ENCODE measurements at regions not wholly inside any gene's neighbourhood (a gene's known extent, or its start where the extent isn't known, plus 50 kb on each side); places are given as distances from the start of the nearest gene placed in this dataset.

GRCh38 chrX:97931586-97931985, 1047.9 kb downstream of the RPA4 start:
- Histone ChIP-seq H3K23ac (ENCODE audit: insufficient read length) (no peak overlapping the region), H2BK12ac (ENCODE audit: low read depth, low read length) (no peak overlapping the region), H3K27me3 (replicated peaks in 1 of 4; ENCODE audit: control insufficient read depth in 3 of 4, extremely low read depth in 1 of 4, insufficient read depth in 3 of 4, low read length in 3 of 4) (no peaks in the 10 kb centered on the region), H3K9ac (replicated peaks in 1 of 4; ENCODE audit: extremely low read depth in 1 of 4, low read depth in 3 of 4, low read length in 3 of 4) (no peak overlapping the region), H3K56ac (replicated peaks; ENCODE audit: insufficient read length, low read depth, low read length) (no peak overlapping the region), H2AK5ac (ENCODE audit: low read depth, low read length) (no peak overlapping the region), H3K27ac (ENCODE audit: low read depth, low read length) (no peak overlapping the region), H3K4me1 (replicated peaks in 1 of 4; ENCODE audit: control insufficient read depth in 3 of 4, insufficient read depth in 4 of 4, low read length in 3 of 4) (no peaks in the 10 kb centered on the region), H2BK120ac (replicated peaks; ENCODE audit: low read depth, low read length) (no peak overlapping the region), H4K8ac (ENCODE audit: extremely low read depth, insufficient read depth, low read length) (no peak overlapping the region), H3K9me3 (ENCODE audit: insufficient read depth in 2 of 2, low read depth in 1 of 2, low read length in 1 of 2) (no peaks in the 10 kb centered on the region), H2BK20ac (ENCODE audit: low read length) (no peak overlapping the region), H2BK15ac (ENCODE audit: low read length) (no peak overlapping the region), H3K18ac (ENCODE audit: extremely low read depth, low read length) (no peak overlapping the region), H2BK5ac (ENCODE audit: low read depth, low read length) (no peak overlapping the region), H4K5ac (ENCODE audit: insufficient read length, low read depth, low read length) (no peak overlapping the region), H3K4ac (replicated peaks; ENCODE audit: insufficient read length, low read depth, low read length) (no peak overlapping the region), H3K14ac (ENCODE audit: insufficient read length) (no peak overlapping the region), H3K4me2 (ENCODE audit: insufficient read depth in 1 of 2, low read depth in 2 of 2, low read length in 2 of 2) (no peak overlapping the region), H4K91ac (replicated peaks; ENCODE audit: insufficient read length, low read length) (no peak overlapping the region), H3K36me3 (ENCODE audit: control insufficient read depth in 2 of 4, insufficient read depth in 4 of 4, low read length in 3 of 4) (no peaks in the 10 kb centered on the region), H2AFZ (ENCODE audit: low read length) (no peak overlapping the region), H3K79me1 (ENCODE audit: low read depth, low read length) (no peaks in the 10 kb centered on the region), H3K79me2 (ENCODE audit: control insufficient read depth in 1 of 2, insufficient read depth in 2 of 2, low read length in 2 of 2) (no peaks in the 10 kb centered on the region), H4K20me1 (replicated peaks in 1 of 2; ENCODE audit: control insufficient read depth in 1 of 2, insufficient read depth in 2 of 2, low read length in 2 of 2) (no peaks in the 10 kb centered on the region), H3K4me3 (ENCODE audit: extremely low read depth in 1 of 4, insufficient read depth in 2 of 4, low read depth in 3 of 4, low read length in 4 of 4) (no peak overlapping the region), H3K23me2 (ENCODE audit: low read depth, low read length) (no peaks in the 10 kb centered on the region)
- ChIA-PET CTCF (ENCODE audit: partially characterized antibody) (no interaction called here), POLR2A (ENCODE audit: partially characterized antibody) (no interaction called here)
- FAIRE-seq = no peak
- 83% methylated on average over 2 of the region's 2 CpGs; no CpG with 5 or more reads in 1 of the 2 experiments for WGBS, 2 experiments (ENCODE audit: extremely low coverage in 1 of 2, insufficient coverage in 1 of 2, insufficient read length in 1 of 2, insufficient replicate concordance in 2 of 2, low coverage in 1 of 2, low lambda C conversion rate in 2 of 2, missing lambda C conversion rate in 1 of 2)
- TF ChIP-seq RNF2 (IDR thresholded peaks at IDR 0.05; ENCODE audit: borderline replicate concordance, low read depth, low read length, missing control alignments, poor library complexity, severe bottlenecking) (no peak), JUN (IDR thresholded peaks at IDR 0.05; ENCODE audit: low read depth, low read length) (no peak), ASH2L (IDR thresholded peaks at IDR 0.05; ENCODE audit: low read length) (no peak)
- no peak for DNase-seq (ENCODE audit: low read depth in 1 of 2, low spot score in 2 of 2)
